ENCODE measurements at regions not wholly inside any gene's neighbourhood (a gene's known extent, or its start where the extent isn't known, plus 50 kb on each side); places are given as distances from the start of the nearest gene placed in this dataset.

DNA sequence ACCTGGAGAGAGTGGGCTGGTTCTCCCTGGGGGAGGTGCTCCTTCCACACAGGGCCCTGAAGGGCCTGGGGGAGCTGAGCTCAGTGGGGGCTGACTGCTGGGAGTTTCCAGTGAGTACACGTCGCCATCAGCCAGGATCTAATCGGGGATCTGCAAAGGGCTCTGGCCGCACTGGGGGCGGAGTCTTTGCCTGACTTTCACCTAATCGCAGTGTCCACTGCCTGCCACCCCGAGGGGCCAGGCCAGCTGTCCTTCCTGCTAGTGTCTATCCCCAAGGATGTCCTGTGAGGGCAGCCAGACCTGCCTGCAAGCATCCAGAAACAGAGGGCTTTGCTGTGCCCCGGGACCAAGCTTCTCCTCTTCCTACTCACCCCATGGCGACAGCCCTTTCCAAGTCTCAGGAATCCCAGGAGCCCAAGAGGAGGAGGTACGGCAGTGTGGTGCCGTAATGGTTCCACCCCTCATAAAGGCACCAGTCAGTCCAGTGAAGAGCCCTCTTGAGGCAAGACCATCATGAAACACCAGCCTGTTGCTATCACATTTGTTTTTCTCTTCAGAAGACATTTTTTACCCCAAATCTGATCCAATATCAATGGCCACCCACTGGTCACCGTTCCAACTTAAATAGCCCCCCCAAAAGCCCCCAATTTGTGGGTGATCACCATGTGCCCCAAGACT lies 243.1 kb upstream of the ECI2 start:
- TF ChIP-seq CTCF (IDR thresholded peaks at IDR 0.05; ENCODE audit: insufficient read depth, low read length) = no peak
- H3K4me3 ChIP-seq (ENCODE audit: low read depth, low read length) = no peak overlapping the region
- DNase-seq (ENCODE audit: low read depth) = no peak

- TF ChIP-seq CTCF (IDR thresholded peaks at IDR 0.05; ENCODE audit: insufficient read depth, low read length) = no peak
- H3K4me3 ChIP-seq (ENCODE audit: low read depth, low read length) = no peak overlapping the region
- peak; percentile 48 for DNase-seq (ENCODE audit: low read depth)
Observed at GRCh38 chr6:4377603-4378002, 242.2 kb upstream of the ECI2 start.

- no peak overlapping the region for H3K4me3 ChIP-seq (ENCODE audit: low read depth, low read length)
- no peak for TF ChIP-seq CTCF (IDR thresholded peaks at IDR 0.05; ENCODE audit: insufficient read depth, low read length)
- no peak for DNase-seq (ENCODE audit: low read depth)
Observed at GRCh38 chr6:4374216-4374615, 238.8 kb upstream of the ECI2 start.

DNA sequence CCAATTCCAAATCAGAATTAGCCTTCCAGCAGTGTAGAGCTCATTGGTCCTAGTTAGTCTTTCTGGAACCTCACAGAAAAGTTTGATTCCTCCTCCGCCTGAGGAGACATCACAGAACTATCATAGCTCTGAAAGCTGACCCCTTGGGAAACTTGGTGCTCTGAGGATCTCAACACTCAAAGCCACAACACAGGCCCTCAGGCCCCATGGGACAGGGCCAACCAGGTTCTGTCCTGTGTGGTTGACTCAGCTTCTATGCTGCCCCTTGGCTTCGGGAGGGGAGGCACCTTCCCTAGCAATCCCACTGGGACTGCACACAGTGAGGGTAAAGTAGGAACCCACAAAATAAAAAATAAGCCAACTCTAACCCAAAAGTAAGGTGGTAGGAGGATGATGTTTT lies 237.5 kb upstream of the ECI2 start:
- no peak for TF ChIP-seq CTCF (IDR thresholded peaks at IDR 0.05; ENCODE audit: insufficient read depth, low read length)
- no peak for DNase-seq (ENCODE audit: low read depth)
- H3K4me3 ChIP-seq (ENCODE audit: low read depth, low read length) = no peak overlapping the region

DNA sequence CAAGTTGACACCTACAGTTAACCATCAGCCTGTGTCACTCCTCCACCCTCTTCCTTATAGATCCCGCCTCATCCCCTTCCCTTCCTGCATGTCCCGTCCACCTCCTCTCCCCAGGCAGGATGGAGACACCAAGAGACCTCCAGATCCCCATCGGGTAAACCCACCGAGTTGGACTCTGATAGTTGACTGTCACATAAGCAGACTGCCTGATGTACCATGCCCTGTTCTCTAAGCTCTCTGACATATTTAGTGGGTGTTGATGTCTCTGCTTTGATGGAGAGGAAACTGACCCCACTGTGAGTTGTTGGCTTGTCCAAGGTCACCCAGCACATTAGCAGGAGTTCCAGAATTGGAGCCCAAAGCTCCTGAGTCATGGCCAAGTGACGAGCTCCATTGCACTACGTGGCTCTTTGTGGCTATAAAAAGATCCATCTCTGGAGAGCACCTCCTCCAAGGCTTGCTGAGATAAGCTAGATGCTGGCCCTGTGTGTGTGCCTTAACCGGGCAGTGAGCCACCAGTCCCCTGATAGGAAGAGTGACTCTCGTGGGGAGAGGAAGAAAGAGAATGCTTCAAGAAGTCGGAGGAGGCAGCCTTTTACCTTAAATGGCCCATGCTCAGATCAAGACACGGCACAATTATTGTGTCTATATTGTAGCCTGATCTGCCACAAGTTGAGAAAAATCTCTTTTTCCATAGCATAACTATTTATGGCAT lies 236.0 kb upstream of the ECI2 start:
- no peak overlapping the region for H3K4me3 ChIP-seq (ENCODE audit: low read depth, low read length)
- no peak for TF ChIP-seq CTCF (IDR thresholded peaks at IDR 0.05; ENCODE audit: insufficient read depth, low read length)
- DNase-seq (ENCODE audit: low read depth) = peak; percentile 80

DNA sequence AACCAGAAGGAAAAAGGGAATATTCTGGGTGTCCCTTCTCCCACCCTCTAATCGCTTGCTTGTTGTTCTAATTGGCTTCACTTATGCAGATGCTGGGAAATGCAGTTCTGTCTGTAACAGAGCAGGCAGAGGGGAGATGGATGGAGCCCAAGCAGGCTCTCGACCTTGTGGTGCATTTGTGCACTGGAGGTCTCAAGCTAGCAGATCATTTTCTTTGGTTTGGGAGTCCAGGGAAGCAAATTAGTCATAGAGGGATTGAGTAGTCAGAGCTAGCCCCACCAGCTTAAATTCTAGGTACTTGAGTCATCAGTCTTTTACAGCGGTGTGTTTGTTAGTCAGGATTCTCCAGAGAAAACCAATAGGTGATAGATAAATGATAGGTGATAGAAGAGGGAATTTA lies 234.7 kb upstream of the ECI2 start:
- TF ChIP-seq CTCF (IDR thresholded peaks at IDR 0.05; ENCODE audit: insufficient read depth, low read length) = peak; percentile 27
- DNase-seq (ENCODE audit: low read depth) = peak; percentile 92
- H3K4me3 ChIP-seq (ENCODE audit: low read depth, low read length) = peak overlapping the region; percentile 17

Data from fibroblast of the aortic adventitia (primary cell).